H9 (cell line): ENCODE measurements at regions not wholly inside any gene's neighbourhood (a gene's known extent, or its start where the extent isn't known, plus 50 kb on each side); places are given as distances from the start of the nearest gene placed in this dataset.

Experiments
- DNase-seq: peaks from one replicate; pipeline ENCODE4 v3.0.0-alpha.2; 2017
- H2AFZ ChIP-seq: one replicate; pipeline ENCODE4 v1.6.1; 2013; ENCODE audit warnings: mild to moderate bottlenecking, low read length, control low read depth, moderate library complexity
- H2AK5ac ChIP-seq: 2 replicates; pipeline ENCODE4 v1.6.1; 2013; ENCODE audit warnings: low read length, control low read depth, mixed read lengths; ENCODE audit not compliant: insufficient read length
- H2BK120ac ChIP-seq: one replicate; pipeline ENCODE4 v1.6.1; 2013; ENCODE audit warnings: low read depth, mild to moderate bottlenecking, low read length, control low read depth, inconsistent platforms; ENCODE audit not compliant: poor library complexity, severe bottlenecking
- H2BK12ac ChIP-seq: 2 replicates; pipeline ENCODE4 v1.6.1; 2013; ENCODE audit warnings: low read length, control low read depth, mixed read lengths, low read depth; ENCODE audit not compliant: insufficient read length
- H2BK15ac ChIP-seq: 2 replicates; pipeline ENCODE4 v1.6.1; 2013; ENCODE audit warnings: low read depth, low read length, control low read depth
- H2BK20ac ChIP-seq: one replicate; pipeline ENCODE4 v1.6.1; 2013; ENCODE audit warnings: low read depth, mild to moderate bottlenecking, low read length, control low read depth, inconsistent platforms; ENCODE audit not compliant: poor library complexity, severe bottlenecking
- H2BK5ac ChIP-seq: 2 replicates; pipeline ENCODE4 v1.6.1; 2013; ENCODE audit warnings: low read length, control low read depth, mixed read lengths; ENCODE audit not compliant: insufficient read length
- H3K14ac ChIP-seq: 2 replicates; pipeline ENCODE4 v1.6.1; 2013; ENCODE audit warnings: low read length, control low read depth; ENCODE audit not compliant: insufficient read depth
- H3K18ac ChIP-seq: 2 replicates; pipeline ENCODE4 v1.6.1; 2013; ENCODE audit warnings: low read depth, mild to moderate bottlenecking, mixed read lengths, low read length, control low read depth; ENCODE audit not compliant: insufficient read length
- H3K23ac ChIP-seq: 2 replicates; pipeline ENCODE4 v1.6.1; 2013; ENCODE audit warnings: low read length, control low read depth, mixed read lengths, low read depth; ENCODE audit not compliant: insufficient read length
- H3K23me2 ChIP-seq: 2 replicates; pipeline ENCODE4 v1.6.1; 2013; ENCODE audit warnings: low read depth, mild to moderate bottlenecking, mixed read lengths, low read length, control low read depth; ENCODE audit not compliant: insufficient read length, poor library complexity, severe bottlenecking
- H3K27ac ChIP-seq: 2 replicates; pipeline ENCODE4 v1.5.1; 2013; ENCODE audit warnings: low read length, control low read depth, mixed read lengths, low read depth; ENCODE audit not compliant: insufficient read length
- H3K27me3 ChIP-seq: 2 replicates; pipeline ENCODE4 v1.6.1; 2013; ENCODE audit warnings: low read length, control low read depth, inconsistent platforms; ENCODE audit not compliant: insufficient read depth
- H3K4ac ChIP-seq: 2 replicates; pipeline ENCODE4 v1.6.1; 2013; ENCODE audit warnings: low read depth, mild to moderate bottlenecking, control low read depth, inconsistent platforms, low read length, moderate library complexity
- H3K4me1 ChIP-seq: 2 replicates; pipeline ENCODE4 v1.6.1; 2013; ENCODE audit warnings: low read length, control low read depth, inconsistent platforms; ENCODE audit not compliant: insufficient read depth
- H3K4me2 ChIP-seq: 2 replicates; pipeline ENCODE4 v1.6.1; 2013; ENCODE audit warnings: low read length, control low read depth, mixed read lengths; ENCODE audit not compliant: insufficient read length, insufficient read depth
- H3K56ac ChIP-seq: 2 replicates; pipeline ENCODE4 v1.6.1; 2013; ENCODE audit warnings: low read depth, mild to moderate bottlenecking, mixed read lengths, low read length, control low read depth; ENCODE audit not compliant: insufficient read length
- H3K79me1 ChIP-seq: 2 replicates; pipeline ENCODE4 v1.6.1; 2013; ENCODE audit warnings: low read depth, mild to moderate bottlenecking, moderate library complexity, low read length, control low read depth, inconsistent platforms; ENCODE audit not compliant: insufficient read depth, poor library complexity, severe bottlenecking
- H3K79me2 ChIP-seq: 2 replicates; pipeline ENCODE4 v1.6.1; 2013; ENCODE audit warnings: low read length, control low read depth, inconsistent platforms; ENCODE audit not compliant: insufficient read depth
- H3K9ac ChIP-seq: 2 replicates; pipeline ENCODE4 v1.6.1; 2013; ENCODE audit warnings: low read length, control low read depth, mixed read lengths; ENCODE audit not compliant: insufficient read length; ENCODE audit errors: extremely low read depth
- H3K9me3 ChIP-seq: one replicate; pipeline ENCODE4 v1.6.1; 2013; ENCODE audit warnings: low read depth, low read length, inconsistent platforms; ENCODE audit not compliant: control insufficient read depth
- H3T11ph ChIP-seq: one replicate; pipeline ENCODE4 v1.6.1; 2013; ENCODE audit warnings: mild to moderate bottlenecking, low read length, control low read depth, inconsistent platforms
- H4K20me1 ChIP-seq: one replicate; pipeline ENCODE4 v1.6.1; 2013; ENCODE audit not compliant: control insufficient read depth, insufficient read length, insufficient read depth
- H4K5ac ChIP-seq: 2 replicates; pipeline ENCODE4 v1.6.1; 2013; ENCODE audit warnings: low read depth, mild to moderate bottlenecking, mixed read lengths, low read length, control low read depth; ENCODE audit not compliant: insufficient read length
- H4K8ac ChIP-seq: replicated peaks from 2 replicates; pipeline ENCODE4 v1.6.1; 2013; ENCODE audit warnings: low read length, control low read depth, mixed read lengths, low read depth; ENCODE audit not compliant: insufficient read length
- H4K91ac ChIP-seq: 2 replicates; pipeline ENCODE4 v1.6.1; 2013; ENCODE audit warnings: low read depth, mild to moderate bottlenecking, moderate library complexity, mixed read lengths, low read length, control low read depth; ENCODE audit not compliant: insufficient read length
- H3K27ac Mint-ChIP-seq, 3 experiments: 2 replicates in 2 of 3; 3 replicates in 1 of 3; pipeline ENCODE4 v1.8.0; 2020 to 2021; ENCODE audit warnings: mixed read lengths in 3 of 3, mild to moderate bottlenecking in 1 of 3, moderate library complexity in 1 of 3
- H3K27me3 Mint-ChIP-seq: 2 replicates; pipeline ENCODE4 v1.8.0; 2021; ENCODE audit warnings: low read depth, mild to moderate bottlenecking, moderate library complexity, mixed read lengths
- H3K36me3 Mint-ChIP-seq, 3 experiments: 2 replicates in 2 of 3; 3 replicates in 1 of 3; pipeline ENCODE4 v1.8.0; 2020 to 2021; ENCODE audit warnings: low read depth in 3 of 3, mixed read lengths in 3 of 3; ENCODE audit not compliant: insufficient read depth in 1 of 3
- H3K4me1 Mint-ChIP-seq, 2 experiments: 2 replicates each; pipeline ENCODE4 v1.8.0; 2020; ENCODE audit warnings: mixed read lengths in 2 of 2
- H3K4me3 Mint-ChIP-seq, 2 experiments: 2 replicates in 1 of 2; 3 replicates in 1 of 2; pipeline ENCODE4 v1.8.0; 2020 to 2021; ENCODE audit warnings: mild to moderate bottlenecking in 2 of 2, mixed read lengths in 2 of 2, moderate library complexity in 1 of 2
- H3K9me3 Mint-ChIP-seq, 2 experiments: 2 replicates in 1 of 2; 3 replicates in 1 of 2; pipeline ENCODE4 v1.8.0; 2020; ENCODE audit warnings: mild to moderate bottlenecking in 2 of 2, mixed read lengths in 2 of 2, moderate library complexity in 1 of 2
- whole genome bisulfite sequencing: extraction: QIAGEN DNeasy Blood & Tissue Kit; methylation state at CpG from one replicate; pipeline ENCODE4 v1.1.7; 2013; ENCODE audit warnings: missing lambda C conversion rate, low lambda C conversion rate, mixed read lengths; ENCODE audit not compliant: insufficient read length; ENCODE audit errors: extremely low coverage; 5-methylcytosine and 5-hydroxymethylcytosine counted together
- TF ChIP-seq, protein P1 (sequence below): fragments of 200-600 bp; sonication (generic); conservative IDR thresholded peaks from 3 replicates; pipeline ENCODE4 v1.8.0; 2021; ENCODE audit warnings: antibody characterized with exemption, mild to moderate bottlenecking

DNA sequence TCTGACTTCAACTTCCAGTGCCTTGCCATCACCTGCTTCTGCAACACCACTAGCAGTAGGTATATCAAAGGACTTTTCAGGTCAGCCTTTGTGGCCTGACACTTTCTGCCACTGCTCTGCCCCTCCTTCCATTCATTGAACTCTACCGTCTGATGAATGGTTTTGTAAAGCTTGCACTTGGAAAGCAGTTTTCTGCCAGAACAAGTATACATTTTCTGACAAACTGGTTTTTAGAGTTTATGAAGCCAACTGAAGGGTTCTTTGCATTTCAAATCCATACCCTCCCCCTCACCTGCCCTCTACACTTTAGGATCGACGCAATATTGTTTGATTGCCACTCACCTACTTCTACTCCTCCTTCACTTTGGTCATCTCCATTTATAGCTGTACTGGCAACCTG is 603.1 kb downstream of the HACE1 start:
- Histone ChIP-seq H3K27ac (no peak overlapping the region), H3K9me3 (no peaks in the 10 kb centered on the region), H2BK12ac (no peak overlapping the region), H2BK120ac (no peak overlapping the region), H3K4ac (no peak overlapping the region), H3K4me2 (no peak overlapping the region), H3T11ph (no peak overlapping the region), H2BK20ac (no peak overlapping the region), H3K23me2 (no peaks in the 10 kb centered on the region), H3K79me1 (no peaks in the 10 kb centered on the region), H3K23ac (no peak overlapping the region), H3K18ac (no peak overlapping the region), H4K5ac (no peak overlapping the region), H3K14ac (no peak overlapping the region), H2BK15ac (no peak overlapping the region), H4K8ac (no peak overlapping the region), H3K56ac (no peak overlapping the region), H2AK5ac (no peak overlapping the region), H3K4me1 (no peaks in the 10 kb centered on the region), H4K91ac (no peak overlapping the region), H3K79me2 (no peaks in the 10 kb centered on the region), H2BK5ac (no peak overlapping the region), H3K9ac (no peak overlapping the region), H2AFZ (no peak overlapping the region), H4K20me1 (no peaks in the 10 kb centered on the region), H3K27me3 (no peaks in the 10 kb centered on the region)
- no peaks in the 10 kb centered on the region for H3K27me3 Mint-ChIP-seq
- TF ChIP-seq, protein P1, sequence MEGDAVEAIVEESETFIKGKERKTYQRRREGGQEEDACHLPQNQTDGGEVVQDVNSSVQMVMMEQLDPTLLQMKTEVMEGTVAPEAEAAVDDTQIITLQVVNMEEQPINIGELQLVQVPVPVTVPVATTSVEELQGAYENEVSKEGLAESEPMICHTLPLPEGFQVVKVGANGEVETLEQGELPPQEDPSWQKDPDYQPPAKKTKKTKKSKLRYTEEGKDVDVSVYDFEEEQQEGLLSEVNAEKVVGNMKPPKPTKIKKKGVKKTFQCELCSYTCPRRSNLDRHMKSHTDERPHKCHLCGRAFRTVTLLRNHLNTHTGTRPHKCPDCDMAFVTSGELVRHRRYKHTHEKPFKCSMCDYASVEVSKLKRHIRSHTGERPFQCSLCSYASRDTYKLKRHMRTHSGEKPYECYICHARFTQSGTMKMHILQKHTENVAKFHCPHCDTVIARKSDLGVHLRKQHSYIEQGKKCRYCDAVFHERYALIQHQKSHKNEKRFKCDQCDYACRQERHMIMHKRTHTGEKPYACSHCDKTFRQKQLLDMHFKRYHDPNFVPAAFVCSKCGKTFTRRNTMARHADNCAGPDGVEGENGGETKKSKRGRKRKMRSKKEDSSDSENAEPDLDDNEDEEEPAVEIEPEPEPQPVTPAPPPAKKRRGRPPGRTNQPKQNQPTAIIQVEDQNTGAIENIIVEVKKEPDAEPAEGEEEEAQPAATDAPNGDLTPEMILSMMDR, result no peak
- no peak for DNase-seq
- no peak overlapping the region for H3K27ac Mint-ChIP-seq
- peaks cover 6% of the 10 kb centered on the region in 2 experiments; a peak in 3 of 4 replicates for H3K4me1 Mint-ChIP-seq
- no peaks in the 10 kb centered on the region for H3K36me3 Mint-ChIP-seq
- H3K4me3 Mint-ChIP-seq, result no peak overlapping the region
- H3K9me3 Mint-ChIP-seq, result no peaks in the 10 kb centered on the region
- WGBS, result no CpG with 5 or more reads among the region's 3 CpGs
